Sigmoid colon (tissue), 6 donors: ENCODE measurements at regions not wholly inside any gene's neighbourhood (a gene's known extent, or its start where the extent isn't known, plus 50 kb on each side); places are given as distances from the start of the nearest gene placed in this dataset.

Experiments used
- DNase-seq: peaks from one replicate; pipeline ENCODE4 v3.0.0-alpha.2; 2019
- H3K27ac ChIP-seq, 4 donors: fragments of 200-600 bp; sonication (generic); one replicate each; pipeline ENCODE4 v1.5.1; 2016 to 2019; ENCODE audit warnings: mild to moderate bottlenecking in 1 of 4
- H3K27me3 ChIP-seq, 3 donors: fragments of 200-600 bp; sonication (generic); one replicate each; pipeline ENCODE4 v1.5.1; 2019; ENCODE audit warnings: mild to moderate bottlenecking in 1 of 3
- H3K36me3 ChIP-seq, 4 donors: fragments of 200-600 bp; sonication (generic); one replicate each; pipeline ENCODE4 v1.5.1; 2016 to 2019
- H3K4me1 ChIP-seq, 4 donors: fragments of 200-600 bp; sonication (generic); one replicate each; pipeline ENCODE4 v1.5.1; 2017 to 2019
- H3K4me3 ChIP-seq, 4 donors: fragments of 200-600 bp; sonication (generic); one replicate each; pipeline ENCODE4 v1.5.1; 2017 to 2019; ENCODE audit warnings: mild to moderate bottlenecking in 2 of 4, moderate library complexity in 1 of 4
- H3K9me3 ChIP-seq, 4 donors: fragments of 200-600 bp in 3 of 4; sonication (generic) in 3 of 4; one replicate each; pipeline versions ENCODE4 v1.5.1 to v1.6.1; 2013 to 2019
- CTCF ChIP-seq, 4 experiments: fragments of 450-650 bp in 3 of 4; fragments of 200-600 bp in 1 of 4; IDR thresholded peaks; one replicate each; pipeline ENCODE4 v1.5.1; 2016 to 2019; ENCODE audit warnings: antibody characterized with exemption in 4 of 4, mild to moderate bottlenecking in 3 of 4, moderate library complexity in 2 of 4
- EP300 ChIP-seq, 4 donors: sonication (generic); formaldehyde crosslinking; IDR thresholded peaks; one replicate each; pipeline ENCODE4 v1.6.1; 2017; ENCODE audit warnings: antibody characterized with exemption in 4 of 4
- POLR2A ChIP-seq, 2 donors: fragments of 450-650 bp; IDR thresholded peaks; one replicate each; pipeline ENCODE4 v1.6.1; 2016; ENCODE audit warnings: antibody characterized with exemption in 2 of 2, mild to moderate bottlenecking in 2 of 2, moderate library complexity in 2 of 2
- POLR2AphosphoS5 ChIP-seq, 4 donors: sonication (generic); formaldehyde crosslinking; IDR thresholded peaks; one replicate each; pipeline ENCODE4 v1.6.1; 2017; ENCODE audit warnings: antibody characterized with exemption in 4 of 4
- WGBS, 2 donors: extraction: QIAGEN DNeasy Blood & Tissue Kit; methylation state at CpG; one replicate each; pipeline ENCODE4 v1.1.7; 2013; 5-methylcytosine and 5-hydroxymethylcytosine counted together
- intact Hi-C: fragments of 100-400 bp; cut with DNase I; formaldehyde crosslinking; loops from one replicate; pipeline ENCODE4 v1.15.1; 2023
- donor health status: healthy with polysubstance abuse.
- donor health status: healthy.

DNA sequence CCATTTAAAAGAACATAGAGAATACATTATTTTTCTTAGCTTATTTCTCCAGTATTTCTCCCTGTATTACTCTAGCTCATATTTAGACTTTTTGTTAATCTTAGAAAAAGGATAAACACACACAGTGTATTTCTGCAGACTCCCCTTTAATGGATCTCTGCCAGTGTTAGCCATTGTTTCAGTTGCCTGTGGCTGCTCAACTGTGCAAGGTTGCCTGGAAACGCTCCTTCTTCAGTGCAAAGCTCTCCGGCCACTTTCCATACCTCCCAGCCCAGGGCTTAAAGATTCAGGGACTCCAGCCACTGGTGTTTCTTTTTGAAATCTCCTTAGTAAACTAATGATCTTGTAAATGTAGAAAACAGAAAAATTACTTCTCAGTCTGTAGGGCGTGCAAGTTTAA lies 104.9 kb downstream of the SLIT2 start:
- no peaks in the 10 kb centered on the region for H3K36me3 ChIP-seq
- DNase-seq = no peak
- intact Hi-C loops = no loop called here
- no peak overlapping the region for H3K4me3 ChIP-seq
- H3K4me1 ChIP-seq = peaks cover 0 to 4% (median 0%) of the 10 kb centered on the region in 4 donors
- H3K27me3 ChIP-seq = no peaks in the 10 kb centered on the region
- H3K9me3 ChIP-seq = no peaks in the 10 kb centered on the region
- 55 to 56% methylated on average over 3 of the region's 3 CpGs for WGBS, 2 donors
- H3K27ac ChIP-seq = no peak overlapping the region
- TF ChIP-seq POLR2AphosphoS5 (IDR thresholded peaks at IDR 0.05) (no peak), EP300 (IDR thresholded peaks at IDR 0.05) (no peak), CTCF (IDR thresholded peaks at IDR 0.05) (no peak)

- H3K9me3 ChIP-seq = no peaks in the 10 kb centered on the region
- H3K36me3 ChIP-seq = no peaks in the 10 kb centered on the region
- WGBS, 2 donors = 90 to 96% methylated on average over 8 of the region's 8 CpGs
- H3K27ac ChIP-seq = no peak overlapping the region
- DNase-seq = no peak
- TF ChIP-seq POLR2A (IDR thresholded peaks at IDR 0.05) (no peak), POLR2AphosphoS5 (IDR thresholded peaks at IDR 0.05) (no peak), CTCF (IDR thresholded peaks at IDR 0.05) (no peak), EP300 (IDR thresholded peaks at IDR 0.05) (no peak)
- H3K27me3 ChIP-seq = no peaks in the 10 kb centered on the region
- peaks cover 0 to 4% (median 0%) of the 10 kb centered on the region in 4 donors for H3K4me1 ChIP-seq
- intact Hi-C loops = no loop called here
- H3K4me3 ChIP-seq = no peak overlapping the region
Measured at GRCh38 chr4:20358110-20358509, 106.4 kb downstream of the SLIT2 start.

DNA sequence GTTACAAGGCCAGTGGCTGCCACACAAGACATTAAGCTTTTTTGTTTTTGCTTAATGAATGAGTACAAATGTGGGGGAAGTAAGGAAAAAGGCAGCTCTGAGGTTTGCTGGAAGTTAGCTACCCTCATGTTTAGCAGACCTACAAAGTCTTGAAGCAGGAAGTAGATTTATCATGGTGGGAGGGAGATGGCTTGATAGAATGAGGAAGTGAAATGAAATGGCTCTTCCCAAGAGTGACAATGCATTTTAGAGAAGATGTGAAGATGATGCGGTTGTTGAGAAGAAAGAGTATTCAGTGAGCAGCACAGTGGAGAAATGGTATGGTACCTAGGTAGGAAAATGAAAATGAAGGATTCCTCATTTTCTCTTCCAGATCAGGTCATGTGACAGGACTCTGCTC lies 108.0 kb downstream of the SLIT2 start:
- no peak for DNase-seq
- Histone ChIP-seq H3K4me3 (no peak overlapping the region), H3K9me3 (no peaks in the 10 kb centered on the region), H3K27me3 (no peaks in the 10 kb centered on the region), H3K27ac (no peak overlapping the region), H3K36me3 (no peaks in the 10 kb centered on the region), H3K4me1 (no peaks in the 10 kb centered on the region)
- no peak for TF ChIP-seq POLR2AphosphoS5 (IDR thresholded peaks at IDR 0.05)
- no peak for TF ChIP-seq CTCF (IDR thresholded peaks at IDR 0.05)
- 88 to 95% methylated on average over 1 of the region's 1 CpG for WGBS, 2 donors
- intact Hi-C loops = no loop called here

- 95 to 96% methylated on average over 3 of the region's 3 CpGs for WGBS, 2 donors
- no peaks in the 10 kb centered on the region for H3K4me1 ChIP-seq
- H3K4me3 ChIP-seq = no peak overlapping the region
- DNase-seq = no peak
- intact Hi-C loops = no loop called here
- H3K36me3 ChIP-seq = no peaks in the 10 kb centered on the region
- no peak overlapping the region for H3K27ac ChIP-seq
- H3K9me3 ChIP-seq = no peaks in the 10 kb centered on the region
- H3K27me3 ChIP-seq = no peaks in the 10 kb centered on the region
- TF ChIP-seq EP300 (IDR thresholded peaks at IDR 0.05) (no peak), POLR2A (IDR thresholded peaks at IDR 0.05) (no peak)
Measured at GRCh38 chr4:20362148-20362547, 110.4 kb downstream of the SLIT2 start.

- Histone ChIP-seq H3K9me3 (no peaks in the 10 kb centered on the region), H3K36me3 (no peaks in the 10 kb centered on the region), H3K4me1 (no peaks in the 10 kb centered on the region), H3K4me3 (no peak overlapping the region), H3K27me3 (no peaks in the 10 kb centered on the region), H3K27ac (no peak overlapping the region)
- DNase-seq = no peak
- 83 to 85% methylated on average over 4 of the region's 4 CpGs for WGBS, 2 donors
- TF ChIP-seq POLR2AphosphoS5 (IDR thresholded peaks at IDR 0.05) (no peak), EP300 (IDR thresholded peaks at IDR 0.05) (no peak), POLR2A (IDR thresholded peaks at IDR 0.05) (no peak), CTCF (IDR thresholded peaks at IDR 0.05) (no peak)
- intact Hi-C loops = no loop called here
Measured at GRCh38 chr4:20364969-20365368, 113.3 kb downstream of the SLIT2 start.
